ENCODE measurements at regions not wholly inside any gene's neighbourhood (a gene's known extent, or its start where the extent isn't known, plus 50 kb on each side); places are given as distances from the start of the nearest gene placed in this dataset.

DNA sequence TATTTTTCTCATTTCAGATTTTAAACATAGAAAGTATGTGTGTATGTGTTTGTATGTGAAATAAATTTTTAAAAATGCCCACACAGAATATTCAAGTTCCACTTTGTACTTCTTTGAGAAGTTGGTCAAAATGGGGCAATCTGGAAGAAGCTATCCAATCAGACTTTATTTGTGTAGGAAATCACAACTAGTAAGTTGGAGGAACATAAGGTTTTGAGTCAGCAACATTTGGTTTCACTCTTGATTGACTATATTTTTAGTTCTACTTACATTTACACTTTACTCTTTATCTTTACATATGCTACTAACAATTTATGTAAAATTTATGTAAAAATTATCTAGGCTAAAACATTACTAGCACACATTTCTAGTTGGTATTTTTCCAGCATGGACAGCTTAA lies 128.1 kb downstream of the ATXN7L3B start:
- no peak for TF ChIP-seq CTCF (IDR thresholded peaks at IDR 0.05)
- no peak for TF ChIP-seq EP300 (IDR thresholded peaks at IDR 0.05)
- no peak for TF ChIP-seq POLR2A (IDR thresholded peaks at IDR 0.05)
